ENCODE measurements at regions not wholly inside any gene's neighbourhood (a gene's known extent, or its start where the extent isn't known, plus 50 kb on each side); places are given as distances from the start of the nearest gene placed in this dataset.
"Not testable (repeated sequence)": the region's sequence is repeated elsewhere in the genome, so short reads cannot be mapped to it uniquely, and the experiment has no call there.

DNA sequence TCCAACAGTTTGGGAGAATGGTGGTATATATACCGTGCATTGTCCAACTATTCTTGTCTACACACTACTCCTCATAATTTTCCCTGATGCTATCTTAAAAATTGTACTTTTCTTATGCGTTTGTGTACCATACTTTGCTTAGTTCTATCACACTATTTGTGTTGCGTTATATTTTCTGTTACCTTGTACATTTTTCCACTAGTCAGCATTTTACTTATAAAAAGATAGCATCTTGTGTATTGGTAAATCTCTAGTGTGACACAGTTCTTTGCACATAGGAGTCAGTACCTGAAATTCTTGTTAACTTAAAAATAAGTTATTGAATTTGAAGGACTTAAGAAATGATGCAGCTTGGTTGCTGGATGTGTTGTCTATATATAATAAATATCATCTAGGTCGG is 201.8 kb upstream of the LMO3 start:
- WGBS (ENCODE audit: insufficient coverage, low lambda C conversion rate) = 100% methylated on average over 1 of the region's 4 CpGs
- Histone ChIP-seq H3K9me3 (ENCODE audit: control insufficient read depth, low read depth, low read length) (no peaks in the 10 kb centered on the region), H3K4me1 (ENCODE audit: control insufficient read depth, insufficient read depth, low read length) (no peaks in the 10 kb centered on the region), H3K36me3 (ENCODE audit: control insufficient read depth, insufficient read depth, low read length) (no peaks in the 10 kb centered on the region), H3K4me3 (ENCODE audit: low read length) (no peak overlapping the region), H3K27ac (ENCODE audit: low read length) (no peak overlapping the region), H3K27me3 (ENCODE audit: control insufficient read depth, insufficient read depth, low read length) (no peaks in the 10 kb centered on the region)
- no peak for DNase-seq

DNA sequence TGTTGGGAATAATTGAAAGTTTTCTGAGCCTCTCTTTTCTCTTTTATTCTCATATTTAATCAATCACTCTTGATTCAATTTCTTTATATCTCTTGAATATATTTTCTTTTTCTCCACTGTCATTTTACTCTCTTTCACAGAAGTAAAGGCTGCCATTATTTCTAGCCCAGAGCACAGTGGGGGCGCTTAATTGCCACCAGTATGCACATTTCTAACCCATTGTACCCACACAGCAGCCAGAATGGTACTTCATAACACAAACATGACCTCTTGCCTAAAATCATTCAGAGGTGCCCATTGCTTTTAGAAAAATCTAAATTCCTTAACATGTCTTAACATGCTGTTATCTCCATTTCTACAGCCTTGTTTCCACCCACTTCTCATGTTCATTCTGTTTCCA is 190.2 kb upstream of the LMO3 start:
- DNase-seq = no peak
- WGBS (ENCODE audit: insufficient coverage, low lambda C conversion rate) = no CpG with 5 or more reads among the region's 1 CpG
- no peaks in the 10 kb centered on the region for H3K4me1 ChIP-seq (ENCODE audit: control insufficient read depth, insufficient read depth, low read length)

DNA sequence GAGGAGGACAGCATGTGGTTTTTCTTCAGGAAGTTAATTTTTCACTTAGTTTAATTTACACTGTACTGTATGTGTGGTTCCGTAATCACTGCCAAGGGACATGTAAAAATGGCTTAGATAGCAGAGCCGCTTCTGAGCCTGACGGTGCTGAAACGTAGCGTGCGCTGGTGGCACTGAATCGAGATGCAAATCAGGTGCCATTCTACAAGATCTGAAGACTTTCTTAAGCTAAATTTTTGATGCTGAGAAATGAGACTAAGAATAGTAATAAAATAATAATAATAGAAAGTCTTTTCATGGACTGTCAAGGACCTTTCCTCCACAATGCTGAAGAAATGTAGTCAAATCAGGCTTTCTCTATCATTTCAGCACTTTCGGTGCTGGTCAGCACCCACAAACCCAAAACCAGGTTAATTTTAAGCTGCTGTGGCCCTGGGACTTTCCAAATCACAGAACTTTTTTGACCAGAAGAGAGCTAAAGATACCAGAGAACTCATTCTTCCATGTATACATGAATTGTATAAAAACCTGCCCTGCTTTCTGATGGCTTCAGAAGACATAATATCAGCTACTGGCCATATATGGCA is 183.3 kb upstream of the LMO3 start:
- Histone ChIP-seq H3K27ac (ENCODE audit: low read length) (no peak overlapping the region), H3K4me1 (ENCODE audit: control insufficient read depth, insufficient read depth, low read length) (no peaks in the 10 kb centered on the region), H3K27me3 (ENCODE audit: control insufficient read depth, insufficient read depth, low read length) (no peaks in the 10 kb centered on the region), H3K9me3 (ENCODE audit: control insufficient read depth, low read depth, low read length) (no peaks in the 10 kb centered on the region), H3K36me3 (ENCODE audit: control insufficient read depth, insufficient read depth, low read length) (no peaks in the 10 kb centered on the region), H3K4me3 (ENCODE audit: low read length) (no peak overlapping the region)
- no peak for DNase-seq
- 72% methylated on average over 5 of the region's 8 CpGs for WGBS (ENCODE audit: insufficient coverage, low lambda C conversion rate)

More for the DNA sequence above, 190.2 kb upstream of the LMO3 start:
- H3K9me3 ChIP-seq (ENCODE audit: control insufficient read depth, low read depth, low read length) = no peaks in the 10 kb centered on the region
- no peak overlapping the region for H3K4me3 ChIP-seq (ENCODE audit: low read length)
- H3K36me3 ChIP-seq (ENCODE audit: control insufficient read depth, insufficient read depth, low read length) = no peaks in the 10 kb centered on the region
- no peaks in the 10 kb centered on the region for H3K27me3 ChIP-seq (ENCODE audit: control insufficient read depth, insufficient read depth, low read length)
- no peak overlapping the region for H3K27ac ChIP-seq (ENCODE audit: low read length)

DNA sequence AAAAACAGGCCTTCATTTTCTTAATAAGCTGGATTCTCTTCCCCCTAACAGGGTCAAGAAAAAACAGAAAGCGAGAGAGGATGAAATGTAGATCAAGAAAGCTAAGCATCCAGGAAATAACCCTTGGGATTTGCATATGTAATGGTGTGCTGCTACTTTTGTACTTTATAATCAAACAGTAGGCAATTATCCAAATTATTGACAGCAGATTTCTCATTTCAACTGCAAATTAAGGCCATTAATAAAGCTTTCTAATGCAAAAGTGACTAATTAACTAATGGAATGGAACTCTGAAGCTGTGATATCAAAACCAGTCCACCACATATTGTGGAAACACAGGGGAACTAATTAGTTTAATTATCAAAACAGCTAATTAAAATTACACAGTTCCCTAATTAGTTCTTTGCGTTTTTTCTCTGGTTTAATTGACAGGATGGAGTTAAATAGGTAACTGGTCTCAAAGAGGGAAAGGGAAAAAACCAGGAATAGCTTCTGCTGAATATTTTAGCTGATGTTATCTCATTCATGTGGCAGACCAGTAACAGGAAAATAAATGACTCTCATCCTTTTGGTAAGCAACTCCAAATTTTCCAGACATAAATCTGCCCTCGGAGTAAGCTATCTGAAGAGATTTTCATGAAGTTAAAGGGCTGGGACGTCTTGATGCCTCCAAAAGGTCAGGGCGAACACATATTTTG is 182.7 kb upstream of the LMO3 start:
- 38% methylated on average over 1 of the region's 5 CpGs for WGBS (ENCODE audit: insufficient coverage, low lambda C conversion rate)
- no peak for DNase-seq
- no peak overlapping the region for H3K4me3 ChIP-seq (ENCODE audit: low read length)
- H3K9me3 ChIP-seq (ENCODE audit: control insufficient read depth, low read depth, low read length) = no peaks in the 10 kb centered on the region
- no peak overlapping the region for H3K27ac ChIP-seq (ENCODE audit: low read length)
- no peaks in the 10 kb centered on the region for H3K36me3 ChIP-seq (ENCODE audit: control insufficient read depth, insufficient read depth, low read length)
- H3K4me1 ChIP-seq (ENCODE audit: control insufficient read depth, insufficient read depth, low read length) = no peaks in the 10 kb centered on the region
- H3K27me3 ChIP-seq (ENCODE audit: control insufficient read depth, insufficient read depth, low read length) = no peaks in the 10 kb centered on the region

DNA sequence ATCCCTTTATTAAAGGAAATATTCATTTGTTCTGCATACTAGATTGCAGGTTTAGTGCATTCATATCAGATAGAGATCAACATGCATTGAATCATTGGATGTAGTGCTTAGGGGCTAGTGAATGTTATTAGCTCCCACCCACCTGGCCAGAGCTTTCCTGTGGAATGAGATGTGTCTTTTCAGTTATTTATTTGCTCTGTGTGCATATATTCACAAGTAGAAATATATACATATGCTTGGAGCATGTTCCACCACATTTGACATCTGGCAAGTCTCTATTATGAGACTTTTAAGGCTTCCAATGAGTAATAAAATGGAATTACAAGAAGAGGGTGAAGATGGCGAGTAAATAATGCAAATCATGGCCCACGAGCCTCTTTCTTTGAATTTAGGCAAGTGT is 180.0 kb upstream of the LMO3 start:
- no peak overlapping the region for H3K27ac ChIP-seq (ENCODE audit: low read length)
- no peaks in the 10 kb centered on the region for H3K4me1 ChIP-seq (ENCODE audit: control insufficient read depth, insufficient read depth, low read length)
- no peaks in the 10 kb centered on the region for H3K9me3 ChIP-seq (ENCODE audit: control insufficient read depth, low read depth, low read length)
- no peaks in the 10 kb centered on the region for H3K27me3 ChIP-seq (ENCODE audit: control insufficient read depth, insufficient read depth, low read length)
- DNase-seq = no peak
- no peak overlapping the region for H3K4me3 ChIP-seq (ENCODE audit: low read length)
- WGBS (ENCODE audit: insufficient coverage, low lambda C conversion rate) = 94% methylated on average over 2 of the region's 2 CpGs
- no peaks in the 10 kb centered on the region for H3K36me3 ChIP-seq (ENCODE audit: control insufficient read depth, insufficient read depth, low read length)

DNA sequence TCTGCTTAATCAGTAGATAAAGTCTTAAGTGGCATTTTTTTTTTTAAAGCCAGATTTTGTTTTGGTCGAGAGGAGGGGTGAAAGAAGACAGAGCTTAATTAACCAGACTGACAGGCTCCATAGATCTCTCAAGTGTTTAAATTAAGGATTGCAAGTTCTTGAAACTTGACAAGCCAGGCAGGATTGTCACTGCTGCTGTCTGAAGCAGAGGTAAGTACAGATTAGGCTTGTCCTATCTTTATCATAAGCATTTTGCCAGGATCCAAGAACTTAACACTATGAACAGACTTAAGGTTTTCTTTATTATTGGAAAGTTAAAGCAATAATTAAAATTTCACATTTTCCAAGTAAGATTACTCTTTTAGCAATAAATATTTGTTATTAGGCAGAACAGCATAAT is 179.6 kb upstream of the LMO3 start:
- no peak overlapping the region for H3K27ac ChIP-seq (ENCODE audit: low read length)
- no CpG with 5 or more reads among the region's 1 CpG for WGBS (ENCODE audit: insufficient coverage, low lambda C conversion rate)

DNA sequence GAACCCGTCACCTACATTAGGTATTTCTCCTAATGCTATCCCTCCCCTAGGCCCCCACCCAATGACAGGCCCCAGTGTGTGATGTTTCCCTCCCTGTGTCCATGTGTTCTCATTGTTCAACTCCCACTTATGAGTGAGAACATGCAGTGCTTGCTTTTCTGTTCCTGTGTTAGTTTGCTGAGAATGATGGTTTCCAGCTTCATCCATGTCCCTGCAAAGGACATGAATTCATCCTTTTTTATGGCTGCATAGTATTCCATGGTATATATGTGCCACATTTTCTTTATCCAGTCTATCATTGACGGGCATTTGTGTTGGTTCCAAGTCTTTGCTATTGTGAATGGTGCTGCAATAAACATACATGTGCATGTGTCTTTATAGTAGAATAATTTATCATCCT is 163.2 kb upstream of the LMO3 start:
- H3K36me3 ChIP-seq (ENCODE audit: control insufficient read depth, insufficient read depth, low read length); H3K9me3 ChIP-seq (ENCODE audit: control insufficient read depth, low read depth, low read length); H3K27ac ChIP-seq (ENCODE audit: low read length); DNase-seq; H3K4me1 ChIP-seq (ENCODE audit: control insufficient read depth, insufficient read depth, low read length); H3K27me3 ChIP-seq (ENCODE audit: control insufficient read depth, insufficient read depth, low read length); H3K4me3 ChIP-seq (ENCODE audit: low read length): not testable (repeated sequence)
- WGBS (ENCODE audit: insufficient coverage, low lambda C conversion rate) = no CpG with 5 or more reads among the region's 2 CpGs

More for the DNA sequence above, 179.6 kb upstream of the LMO3 start:
- DNase-seq = no peak
- Histone ChIP-seq H3K27me3 (ENCODE audit: control insufficient read depth, insufficient read depth, low read length) (no peaks in the 10 kb centered on the region), H3K36me3 (ENCODE audit: control insufficient read depth, insufficient read depth, low read length) (no peaks in the 10 kb centered on the region), H3K9me3 (ENCODE audit: control insufficient read depth, low read depth, low read length) (no peaks in the 10 kb centered on the region), H3K4me1 (ENCODE audit: control insufficient read depth, insufficient read depth, low read length) (no peaks in the 10 kb centered on the region), H3K4me3 (ENCODE audit: low read length) (no peak overlapping the region)

DNA sequence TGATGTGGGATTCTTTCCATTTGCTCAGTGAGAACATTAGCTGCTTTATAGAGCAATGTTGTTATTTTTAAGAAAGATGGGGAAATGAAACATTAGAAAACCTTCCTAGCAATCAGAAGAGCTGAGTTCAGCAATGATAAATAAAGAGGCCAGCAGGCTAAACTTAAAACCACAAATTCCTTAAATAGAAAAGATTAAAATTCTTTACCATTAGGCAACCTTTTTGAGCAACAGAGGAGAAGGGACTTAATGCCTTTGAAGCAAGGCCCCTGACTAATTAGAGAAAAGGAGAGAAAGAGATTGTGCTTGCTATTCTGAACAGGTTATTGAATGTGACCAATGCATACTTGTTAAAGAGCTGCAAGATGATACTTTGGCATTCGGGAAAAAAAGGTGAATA is 160.8 kb upstream of the LMO3 start:
- Histone ChIP-seq H3K9me3 (ENCODE audit: control insufficient read depth, low read depth, low read length) (no peaks in the 10 kb centered on the region), H3K27me3 (ENCODE audit: control insufficient read depth, insufficient read depth, low read length) (no peaks in the 10 kb centered on the region), H3K36me3 (ENCODE audit: control insufficient read depth, insufficient read depth, low read length) (no peaks in the 10 kb centered on the region), H3K4me1 (ENCODE audit: control insufficient read depth, insufficient read depth, low read length) (no peaks in the 10 kb centered on the region), H3K27ac (ENCODE audit: low read length) (no peak overlapping the region), H3K4me3 (ENCODE audit: low read length) (no peak overlapping the region)
- WGBS (ENCODE audit: insufficient coverage, low lambda C conversion rate) = no CpG with 5 or more reads among the region's 1 CpG
- DNase-seq = no peak

DNA sequence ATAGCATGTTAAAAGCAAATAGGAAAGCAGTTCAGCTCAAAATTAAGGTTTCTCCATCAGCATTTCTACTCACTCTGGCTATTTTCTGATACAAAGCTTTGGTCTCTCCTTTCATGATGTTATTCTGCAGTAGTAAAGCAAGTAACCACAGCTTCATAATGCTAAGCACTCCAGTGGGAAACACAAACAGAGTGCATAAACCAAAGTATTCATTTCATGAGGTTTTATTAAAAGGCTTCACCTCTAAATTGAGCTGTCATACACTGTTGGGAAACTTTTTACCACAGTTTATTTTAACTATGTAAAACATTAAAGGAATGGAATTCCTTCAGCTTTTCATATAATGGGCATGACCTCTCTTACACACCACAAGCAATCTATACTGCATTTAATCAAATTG is 157.9 kb upstream of the LMO3 start:
- H3K9me3 ChIP-seq (ENCODE audit: control insufficient read depth, low read depth, low read length) = no peaks in the 10 kb centered on the region
- DNase-seq = no peak
- no peaks in the 10 kb centered on the region for H3K4me1 ChIP-seq (ENCODE audit: control insufficient read depth, insufficient read depth, low read length)
- H3K27me3 ChIP-seq (ENCODE audit: control insufficient read depth, insufficient read depth, low read length) = no peaks in the 10 kb centered on the region
- H3K36me3 ChIP-seq (ENCODE audit: control insufficient read depth, insufficient read depth, low read length) = no peaks in the 10 kb centered on the region
- no peak overlapping the region for H3K27ac ChIP-seq (ENCODE audit: low read length)
- no peak overlapping the region for H3K4me3 ChIP-seq (ENCODE audit: low read length)

DNA sequence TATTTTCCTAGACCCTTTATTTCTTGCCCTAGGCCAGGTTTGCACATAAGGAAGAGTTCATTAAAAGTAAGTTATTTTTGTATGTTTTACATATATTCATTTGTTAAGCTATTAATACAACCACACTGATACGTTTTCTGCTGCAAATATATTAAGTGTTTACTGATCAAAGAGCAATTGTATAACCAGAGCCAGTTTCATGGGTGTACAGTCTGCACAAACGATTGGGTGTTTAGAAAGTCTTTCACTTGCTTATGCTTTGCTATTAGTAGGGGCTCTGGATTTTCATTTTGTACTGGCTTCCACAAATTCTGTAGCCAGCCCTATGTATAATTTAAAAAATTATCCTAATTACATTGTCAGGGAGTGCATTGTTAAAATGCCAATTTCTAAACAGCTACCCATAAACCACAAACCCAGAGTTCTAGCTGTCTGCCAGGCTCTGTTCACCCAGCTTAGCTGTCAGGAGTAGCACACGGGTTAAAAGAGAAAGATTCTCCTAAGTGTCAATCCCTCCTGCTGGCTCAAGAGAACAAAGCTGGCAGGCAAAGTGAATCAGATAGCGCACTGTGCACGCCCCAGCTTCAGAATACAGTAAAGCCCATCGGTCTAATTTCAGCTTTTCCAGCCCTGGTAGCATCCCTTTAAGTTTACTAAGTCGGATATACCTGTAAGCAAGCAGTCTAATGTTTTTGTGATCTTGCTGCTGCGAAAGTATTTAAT is 151.0 kb upstream of the LMO3 start:
- no peak for DNase-seq
- Histone ChIP-seq H3K9me3 (ENCODE audit: control insufficient read depth, low read depth, low read length) (no peaks in the 10 kb centered on the region), H3K4me3 (ENCODE audit: low read length) (no peak overlapping the region), H3K27me3 (ENCODE audit: control insufficient read depth, insufficient read depth, low read length) (no peaks in the 10 kb centered on the region), H3K36me3 (ENCODE audit: control insufficient read depth, insufficient read depth, low read length) (no peaks in the 10 kb centered on the region), H3K27ac (ENCODE audit: low read length) (no peak overlapping the region), H3K4me1 (ENCODE audit: control insufficient read depth, insufficient read depth, low read length) (no peaks in the 10 kb centered on the region)
- WGBS (ENCODE audit: insufficient coverage, low lambda C conversion rate) = 30% methylated on average over 2 of the region's 8 CpGs

DNA sequence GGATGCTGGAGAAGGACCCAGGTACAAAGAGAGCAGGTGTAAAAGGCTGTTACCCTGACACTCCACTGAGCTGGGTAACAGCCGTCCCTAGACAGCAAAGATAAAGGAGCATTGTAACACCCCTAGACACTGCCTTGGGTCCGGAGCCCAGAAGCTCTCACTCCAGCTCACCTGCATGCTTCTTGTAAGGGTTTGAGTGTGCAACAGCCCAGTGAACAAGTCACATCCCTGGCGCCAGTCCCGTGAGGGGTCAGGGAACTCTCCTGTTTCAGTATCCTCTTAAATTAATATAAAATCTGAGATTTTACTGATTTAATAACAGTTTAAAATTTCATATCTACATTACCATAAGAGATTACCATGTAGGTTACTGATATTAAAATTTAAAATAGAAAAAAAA is 124.8 kb upstream of the LMO3 start:
- Histone ChIP-seq H3K27ac (ENCODE audit: low read length) (no peak overlapping the region), H3K27me3 (ENCODE audit: control insufficient read depth, insufficient read depth, low read length) (no peaks in the 10 kb centered on the region), H3K4me1 (ENCODE audit: control insufficient read depth, insufficient read depth, low read length) (no peaks in the 10 kb centered on the region), H3K36me3 (ENCODE audit: control insufficient read depth, insufficient read depth, low read length) (no peaks in the 10 kb centered on the region), H3K4me3 (ENCODE audit: low read length) (no peak overlapping the region), H3K9me3 (ENCODE audit: control insufficient read depth, low read depth, low read length) (no peaks in the 10 kb centered on the region)
- DNase-seq = no peak
- whole genome bisulfite sequencing (ENCODE audit: insufficient coverage, low lambda C conversion rate) = no CpG with 5 or more reads among the region's 4 CpGs

Measured in large intestine (tissue), 3 donors.